Activated T-helper 1 cell treated with anti-CD3 and anti-CD28 coated beads, Interleukin-12 subunit alpha, Interleukin-12 subunit beta, Interleukin-2, Interleukin-4 antibody, amounts not matched to agents 30 ng/mL and 10 ng/mL and 1 ng/mL, durations not matched to agents 14 hours and 24 hours and 36 hours (primary cell): ENCODE measurements at regions not wholly inside any gene's neighbourhood (a gene's known extent, or its start where the extent isn't known, plus 50 kb on each side); places are given as distances from the start of the nearest gene placed in this dataset.

Experiments used
- DNase-seq: peaks from one replicate; pipeline ENCODE4 v3.0.0; 2021; ENCODE audit warnings: low spot score
- H3K27ac Mint-ChIP-seq: one replicate; pipeline ENCODE4 v1.8.0; 2021; ENCODE audit warnings: mild to moderate bottlenecking, mixed read lengths
- H3K27me3 Mint-ChIP-seq: one replicate; pipeline ENCODE4 v1.8.0; 2022; ENCODE audit warnings: mild to moderate bottlenecking, moderate library complexity, mixed read lengths; ENCODE audit not compliant: insufficient read depth
- H3K36me3 Mint-ChIP-seq: one replicate; pipeline ENCODE4 v1.8.0; 2021; ENCODE audit warnings: low read depth, mixed read lengths
- H3K4me1 Mint-ChIP-seq: one replicate; pipeline ENCODE4 v1.8.0; 2021; ENCODE audit warnings: low read depth, mixed read lengths
- H3K4me3 Mint-ChIP-seq: one replicate; pipeline ENCODE4 v1.8.0; 2021; ENCODE audit warnings: mild to moderate bottlenecking, moderate library complexity, mixed read lengths
- H3K9me3 Mint-ChIP-seq: one replicate; pipeline ENCODE4 v1.8.0; 2021; ENCODE audit warnings: mixed read lengths
- intact Hi-C: fragments of 100-400 bp; cut with micrococcal nuclease; formaldehyde crosslinking; loops from one replicate; pipeline ENCODE4 v1.15.1; 2024

DNA sequence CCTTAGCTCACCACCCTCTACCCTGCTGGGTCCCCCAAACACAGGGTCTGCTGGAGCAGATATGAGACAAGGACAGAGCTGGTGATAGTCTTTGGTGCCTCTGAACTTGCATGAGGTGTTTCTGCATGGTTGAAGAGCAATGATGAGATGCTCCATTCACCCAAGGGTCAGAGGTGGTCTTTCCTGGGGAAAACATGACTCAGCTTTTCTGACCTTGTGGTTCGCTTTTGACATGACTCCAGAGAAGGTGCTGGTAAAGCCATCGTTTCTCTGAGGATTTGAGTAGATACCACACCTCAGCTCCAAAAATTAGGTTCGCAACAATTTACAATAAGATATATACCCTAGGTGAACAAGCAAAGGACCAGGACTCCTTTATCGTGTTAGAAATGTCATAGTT lies 304.8 kb downstream of the DHX35 start:
- Mint-ChIP-seq H3K27ac (no peak overlapping the region), H3K4me3 (no peak overlapping the region), H3K9me3 (no peaks in the 10 kb centered on the region), H3K36me3 (no peaks in the 10 kb centered on the region), H3K4me1 (no peaks in the 10 kb centered on the region), H3K27me3 (peaks cover 2% of the 10 kb centered on the region)
- DNase-seq, result no peak
- intact Hi-C loops, result loop anchor here (10.0 kb wide), 1 partner anchor 608 kb away; no protein-coding TSS in a partner anchor

- Mint-ChIP-seq H3K36me3 (no peaks in the 10 kb centered on the region), H3K27ac (no peak overlapping the region), H3K4me1 (no peaks in the 10 kb centered on the region), H3K9me3 (no peaks in the 10 kb centered on the region), H3K27me3 (peaks cover 4% of the 10 kb centered on the region), H3K4me3 (no peak overlapping the region)
- peak; percentile 2 for DNase-seq
- intact Hi-C loops, result loop anchor here (10.0 kb wide), 1 partner anchor 610 kb away; no protein-coding TSS in a partner anchor
These were observed 302.5 kb downstream of the DHX35 start for GRCh38 chr20:39264506-39265172.

- Mint-ChIP-seq H3K27ac (no peak overlapping the region), H3K4me3 (no peak overlapping the region), H3K4me1 (no peaks in the 10 kb centered on the region), H3K36me3 (no peaks in the 10 kb centered on the region), H3K27me3 (peaks cover 8% of the 10 kb centered on the region), H3K9me3 (no peaks in the 10 kb centered on the region)
- intact Hi-C loops, result loop anchor here (10.0 kb wide), 1 partner anchor 612 kb away; no protein-coding TSS in a partner anchor
- DNase-seq, result no peak
These were observed 300.9 kb downstream of the DHX35 start for GRCh38 chr20:39263076-39263475.

DNA sequence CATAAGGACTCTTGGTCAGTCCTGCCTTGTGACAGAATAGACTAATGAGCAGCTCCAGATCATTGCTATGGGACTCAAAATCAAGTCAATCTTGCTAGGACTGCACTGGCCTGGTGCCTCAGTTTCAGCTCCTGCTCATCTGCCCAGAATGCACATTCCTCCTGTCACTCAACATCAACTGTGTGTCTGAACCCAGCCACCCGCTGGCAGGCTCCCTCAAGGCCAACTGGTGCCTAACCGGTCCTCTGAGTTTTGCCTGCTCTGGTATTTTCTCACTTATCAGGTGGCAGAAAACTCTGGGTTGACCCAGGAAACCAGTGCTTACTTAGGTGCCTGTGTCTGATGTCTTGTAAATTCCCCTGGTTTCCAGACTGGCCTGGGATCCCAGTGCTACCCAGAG lies 297.7 kb downstream of the DHX35 start:
- H3K36me3 Mint-ChIP-seq, result no peaks in the 10 kb centered on the region
- no peak for DNase-seq
- no peak overlapping the region for H3K4me3 Mint-ChIP-seq
- no peaks in the 10 kb centered on the region for H3K4me1 Mint-ChIP-seq
- no peak overlapping the region for H3K27ac Mint-ChIP-seq
- intact Hi-C loops, result loop anchor here (10.0 kb wide), 1 partner anchor 615 kb away; no protein-coding TSS in a partner anchor
- peaks cover 8% of the 10 kb centered on the region for H3K27me3 Mint-ChIP-seq
- no peaks in the 10 kb centered on the region for H3K9me3 Mint-ChIP-seq

- peaks cover 8% of the 10 kb centered on the region for H3K27me3 Mint-ChIP-seq
These were observed 297.1 kb downstream of the DHX35 start for GRCh38 chr20:39259010-39259803.

DNA sequence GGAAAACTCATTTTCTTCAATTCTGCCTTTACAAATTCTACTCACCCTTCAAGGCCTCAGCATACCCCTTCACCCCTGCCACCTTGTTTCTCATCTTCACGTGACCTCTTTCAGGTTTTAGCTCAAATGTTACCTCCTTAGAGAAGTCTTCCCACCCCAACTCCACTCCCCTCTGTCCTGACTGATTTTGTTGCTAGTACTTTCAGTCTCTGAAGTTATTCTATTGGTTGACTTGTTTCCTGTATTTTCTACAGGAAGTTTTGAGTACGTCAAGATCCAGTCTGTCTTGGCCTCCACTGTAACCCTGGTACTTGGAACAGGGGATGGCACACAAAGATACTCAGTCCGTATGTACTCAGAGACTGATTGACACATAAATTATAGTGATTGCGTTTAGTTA lies 296.1 kb downstream of the DHX35 start:
- no peak overlapping the region for H3K27ac Mint-ChIP-seq
- no peak overlapping the region for H3K4me3 Mint-ChIP-seq
- no peak for DNase-seq
- no peaks in the 10 kb centered on the region for H3K9me3 Mint-ChIP-seq
- intact Hi-C loops, result no loop called here
- no peaks in the 10 kb centered on the region for H3K36me3 Mint-ChIP-seq
- peaks cover 6% of the 10 kb centered on the region for H3K27me3 Mint-ChIP-seq
- no peaks in the 10 kb centered on the region for H3K4me1 Mint-ChIP-seq

More at GRCh38 chr20:39259010-39259803, 297.1 kb downstream of the DHX35 start:
- H3K9me3 Mint-ChIP-seq, result no peaks in the 10 kb centered on the region
- intact Hi-C loops, result no loop called here
- H3K27ac Mint-ChIP-seq, result no peak overlapping the region
- H3K36me3 Mint-ChIP-seq, result no peaks in the 10 kb centered on the region
- H3K4me1 Mint-ChIP-seq, result no peaks in the 10 kb centered on the region
- no peak for DNase-seq
- H3K4me3 Mint-ChIP-seq, result no peak overlapping the region

GRCh38 chr20:39253051-39253755 lies 291.1 kb downstream of the DHX35 start:
- DNase-seq, result no peak
- intact Hi-C loops, result no loop called here
- no peaks in the 10 kb centered on the region for H3K36me3 Mint-ChIP-seq
- no peak overlapping the region for H3K4me3 Mint-ChIP-seq
- no peak overlapping the region for H3K27ac Mint-ChIP-seq
- H3K27me3 Mint-ChIP-seq, result peaks cover 3% of the 10 kb centered on the region
- peaks cover 4% of the 10 kb centered on the region for H3K4me1 Mint-ChIP-seq
- H3K9me3 Mint-ChIP-seq, result no peaks in the 10 kb centered on the region

- Mint-ChIP-seq H3K36me3 (no peaks in the 10 kb centered on the region), H3K9me3 (no peaks in the 10 kb centered on the region), H3K4me1 (peaks cover 4% of the 10 kb centered on the region), H3K27me3 (peaks cover 3% of the 10 kb centered on the region), H3K4me3 (no peak overlapping the region), H3K27ac (no peak overlapping the region)
- DNase-seq, result no peak
- intact Hi-C loops, result no loop called here
These were observed 289.9 kb downstream of the DHX35 start for GRCh38 chr20:39252035-39252434.

DNA sequence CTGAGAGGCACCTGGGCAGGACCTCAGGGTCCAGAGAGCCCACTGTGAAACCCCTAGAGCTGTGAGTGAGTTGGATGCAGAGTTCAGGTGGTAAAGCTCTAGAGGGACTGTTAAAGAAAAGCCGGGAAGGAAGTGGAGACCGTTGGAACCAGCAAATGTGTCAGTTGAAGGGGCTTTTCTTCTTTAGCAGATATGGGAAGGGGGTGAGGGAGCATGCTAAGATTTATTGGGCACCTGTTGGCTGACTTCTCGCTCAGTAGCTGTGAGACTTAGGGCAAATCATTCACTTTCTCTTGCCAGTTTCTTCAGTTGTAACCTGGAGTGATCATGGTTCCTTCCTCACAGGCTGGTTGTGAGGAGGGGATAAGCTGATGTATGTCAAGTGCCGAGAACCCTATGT lies 287.7 kb downstream of the DHX35 start:
- Mint-ChIP-seq H3K27me3 (peaks cover 3% of the 10 kb centered on the region), H3K4me3 (no peak overlapping the region), H3K9me3 (no peaks in the 10 kb centered on the region), H3K36me3 (no peaks in the 10 kb centered on the region), H3K4me1 (peaks cover 20% of the 10 kb centered on the region), H3K27ac (no peak overlapping the region)
- intact Hi-C loops, result no loop called here
- DNase-seq, result no peak

DNA sequence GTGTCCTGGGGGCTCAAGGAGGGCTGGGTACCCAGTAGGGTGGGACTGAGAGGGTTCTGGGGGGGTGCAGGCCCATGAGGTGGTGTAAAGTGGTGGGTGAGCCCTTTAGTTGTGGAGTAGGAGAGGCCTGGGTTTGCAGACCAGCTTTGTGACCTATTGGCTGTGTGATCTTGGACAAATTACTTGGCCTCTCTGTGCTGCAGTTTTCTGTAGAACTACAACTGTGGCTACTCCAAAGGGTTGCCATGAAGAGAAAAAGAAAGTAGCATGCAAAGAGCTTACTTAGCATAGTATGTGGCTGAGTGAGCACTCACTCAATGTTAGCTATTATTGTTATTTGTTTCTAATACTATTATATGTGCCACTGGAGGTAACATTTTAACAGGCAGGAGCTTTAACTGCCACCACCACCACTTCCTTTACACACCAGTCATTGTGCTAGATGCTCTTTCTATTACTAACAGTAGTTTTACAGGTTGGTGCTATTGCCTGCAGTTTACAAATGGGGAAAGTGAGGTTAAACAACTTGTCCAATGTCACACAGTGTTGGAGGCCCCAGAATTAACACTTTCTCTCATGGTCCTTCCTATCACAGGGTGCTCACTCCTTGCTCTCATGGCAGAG lies 286.8 kb downstream of the DHX35 start:
- Mint-ChIP-seq H3K27me3 (peaks cover 3% of the 10 kb centered on the region), H3K4me3 (no peak overlapping the region), H3K9me3 (no peaks in the 10 kb centered on the region), H3K4me1 (peaks cover 20% of the 10 kb centered on the region), H3K36me3 (no peaks in the 10 kb centered on the region), H3K27ac (no peak overlapping the region)
- DNase-seq, result no peak
- intact Hi-C loops, result no loop called here

DNA sequence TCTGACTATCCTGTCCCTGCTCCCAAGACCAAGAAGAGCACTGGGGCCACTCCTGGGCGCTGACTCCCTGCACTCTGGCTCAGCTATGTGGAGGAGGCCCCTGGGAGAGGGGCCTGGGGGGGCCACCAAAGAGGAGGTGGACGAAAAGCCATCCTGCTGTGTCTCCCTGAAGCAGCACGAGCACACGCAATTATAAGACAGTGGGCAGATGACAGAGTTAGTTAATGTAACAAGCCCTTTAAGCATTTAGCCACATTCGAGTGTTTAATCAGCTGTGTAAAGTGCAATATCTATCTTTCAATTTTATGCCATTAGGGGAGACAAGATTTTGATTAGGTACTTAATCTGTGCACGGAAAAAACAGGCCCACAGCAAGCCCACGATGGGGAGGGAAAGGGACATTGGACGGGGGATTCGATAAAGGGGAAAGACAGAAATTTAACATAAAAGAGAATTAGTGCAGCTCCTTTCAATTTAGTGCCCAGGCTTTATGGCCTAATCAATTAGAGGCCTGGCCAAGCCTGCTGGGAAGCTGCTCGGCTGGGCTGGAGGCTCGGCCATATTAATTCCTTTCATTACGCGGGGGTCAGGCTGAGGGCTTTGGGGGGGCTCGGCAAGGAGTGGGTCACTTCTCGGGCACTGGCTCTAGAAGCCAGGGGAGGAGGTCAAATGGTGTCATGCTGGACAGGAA lies 286.2 kb downstream of the DHX35 start:
- intact Hi-C loops, result no loop called here
- Mint-ChIP-seq H3K27me3 (peaks cover 3% of the 10 kb centered on the region), H3K9me3 (no peaks in the 10 kb centered on the region), H3K4me3 (no peak overlapping the region), H3K27ac (no peak overlapping the region), H3K4me1 (peaks cover 20% of the 10 kb centered on the region), H3K36me3 (no peaks in the 10 kb centered on the region)
- DNase-seq, result no peak

DNA sequence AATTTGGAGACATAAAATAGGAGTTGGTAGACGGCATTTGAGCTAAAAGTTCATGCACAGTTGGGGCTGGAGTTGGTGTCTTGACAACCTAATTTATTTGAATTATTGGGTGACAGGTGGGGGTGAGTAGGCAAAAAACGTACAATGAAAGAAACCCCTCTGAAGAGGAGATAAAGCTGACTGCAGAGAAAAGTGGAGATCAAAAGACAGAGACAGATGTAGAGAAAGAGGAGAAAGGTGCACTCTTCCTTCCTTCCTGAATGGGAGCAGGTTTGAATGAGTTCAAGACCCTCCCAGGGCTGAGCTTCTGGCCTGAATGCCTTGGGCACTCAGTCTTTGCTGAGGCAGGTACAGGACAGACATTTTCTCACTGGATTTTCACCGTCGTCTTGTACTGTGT lies 284.3 kb downstream of the DHX35 start:
- peaks cover 20% of the 10 kb centered on the region for H3K4me1 Mint-ChIP-seq
- H3K36me3 Mint-ChIP-seq, result no peaks in the 10 kb centered on the region
- intact Hi-C loops, result no loop called here
- no peak for DNase-seq
- H3K27me3 Mint-ChIP-seq, result peaks cover 3% of the 10 kb centered on the region
- H3K4me3 Mint-ChIP-seq, result no peak overlapping the region
- H3K9me3 Mint-ChIP-seq, result peaks cover 6% of the 10 kb centered on the region
- no peak overlapping the region for H3K27ac Mint-ChIP-seq
